Peyer's patch (tissue), 4 donors: ENCODE measurements at regions not wholly inside any gene's neighbourhood (a gene's known extent, or its start where the extent isn't known, plus 50 kb on each side); places are given as distances from the start of the nearest gene placed in this dataset.

ENCODE experiments used
- CTCF ChIP-seq, 6 experiments: fragments of 450-650 bp in 4 of 6; fragments of 200-600 bp in 2 of 6; sonication (generic) in 1 of 6; IDR thresholded peaks; one replicate each; pipeline ENCODE4 v1.5.1; 2017 to 2019; ENCODE audit warnings: antibody characterized with exemption in 6 of 6, mild to moderate bottlenecking in 3 of 6, moderate library complexity in 1 of 6
- POLR2A ChIP-seq, 2 donors: fragments of 450-650 bp; IDR thresholded peaks; one replicate each; pipeline ENCODE4 v1.5.1; 2017; ENCODE audit warnings: antibody characterized with exemption in 2 of 2, mild to moderate bottlenecking in 2 of 2, moderate library complexity in 2 of 2

DNA sequence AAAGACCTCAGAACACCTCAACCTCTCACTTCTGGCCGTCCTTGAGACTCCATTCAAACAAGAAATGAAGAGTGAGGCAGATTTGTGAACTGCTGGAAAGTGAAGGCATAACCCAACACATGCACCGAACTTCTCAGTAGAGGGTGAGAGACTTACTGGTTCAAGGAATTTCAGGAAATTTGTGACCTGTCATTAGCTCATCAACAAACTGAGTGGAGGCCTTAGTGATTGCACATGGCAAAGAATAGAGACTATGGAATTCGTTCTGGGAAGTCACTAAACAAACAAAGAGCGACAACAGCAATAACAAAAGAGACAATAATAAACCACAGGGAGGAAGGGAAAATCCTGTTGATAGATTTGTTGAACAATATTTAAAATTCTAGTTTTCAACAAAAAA lies 125.0 kb upstream of the AKR1E2 start:
- no peak for TF ChIP-seq CTCF (IDR thresholded peaks at IDR 0.05)
- no peak for TF ChIP-seq POLR2A (IDR thresholded peaks at IDR 0.05)
